SU-DHL-6 (cell line): ENCODE measurements at regions not wholly inside any gene's neighbourhood (a gene's known extent, or its start where the extent isn't known, plus 50 kb on each side); places are given as distances from the start of the nearest gene placed in this dataset.
"Not testable (repeated sequence)": the region's sequence is repeated elsewhere in the genome, so short reads cannot be mapped to it uniquely, and the experiment has no call there.

Experiments used
- H2AFZ ChIP-seq: fragments of 200-600 bp; sonication (generic); 2 replicates; pipeline ENCODE4 v1.6.1; 2014; ENCODE audit warnings: low read depth, mild to moderate bottlenecking, moderate library complexity, mixed read lengths, antibody characterized with exemption, low read length; ENCODE audit not compliant: severe bottlenecking
- H3F3A ChIP-seq: fragments of 200-600 bp; shearing (Covaris generic); 2 replicates; pipeline ENCODE4 v1.6.0; 2016; ENCODE audit warnings: antibody characterized with exemption, mild to moderate bottlenecking; ENCODE audit not compliant: insufficient read depth
- H3K27ac ChIP-seq: fragments of 200-600 bp; sonication (generic); 2 replicates; pipeline ENCODE4 v1.5.1; 2016; ENCODE audit warnings: low read depth, mild to moderate bottlenecking, low read length, moderate library complexity, mixed read lengths
- H3K27me3 ChIP-seq: fragments of 200-600 bp; sonication (generic), shearing (Covaris generic); 2 replicates; pipeline ENCODE4 v1.6.0; 2014; ENCODE audit warnings: mild to moderate bottlenecking, low read length
- H3K36me3 ChIP-seq: fragments of 200-600 bp; sonication (generic); 2 replicates; pipeline ENCODE4 v1.6.1; 2014; ENCODE audit warnings: mild to moderate bottlenecking, low read length, mixed read lengths
- H3K4me2 ChIP-seq: fragments of 300-600, 200-600 bp; shearing (Covaris generic), sonication (generic); 2 replicates; pipeline ENCODE4 v1.6.0; 2014; ENCODE audit warnings: low read length, low read depth, mild to moderate bottlenecking; ENCODE audit not compliant: poor library complexity, severe bottlenecking
- H3K4me3 ChIP-seq: fragments of 200-600 bp; sonication (generic); 2 replicates; pipeline ENCODE4 v1.5.1; 2014; ENCODE audit warnings: antibody characterized with exemption, low read length, mild to moderate bottlenecking, mixed read lengths; ENCODE audit not compliant: insufficient read depth, poor library complexity, severe bottlenecking
- H3K79me2 ChIP-seq: fragments of 200-600 bp; sonication (generic); 2 replicates; pipeline ENCODE4 v1.6.1; 2014; ENCODE audit warnings: mild to moderate bottlenecking, low read length, moderate library complexity; ENCODE audit not compliant: insufficient read depth
- H3K9ac ChIP-seq: fragments of 200-600 bp; sonication (generic); 2 replicates; pipeline ENCODE4 v1.7.0; 2014; ENCODE audit warnings: mild to moderate bottlenecking, low read length
- H3K9me2 ChIP-seq: fragments of 200-600 bp; sonication (generic); replicated peaks from 2 replicates; pipeline ENCODE4 v1.6.1; 2014; ENCODE audit warnings: low read length; ENCODE audit not compliant: insufficient read depth
- H3K9me3 ChIP-seq: fragments of 200-600 bp; sonication (generic); 2 replicates; pipeline ENCODE4 v1.6.1; 2014; ENCODE audit warnings: low read length, mixed read lengths; ENCODE audit not compliant: insufficient read depth
- H4K20me1 ChIP-seq: fragments of 200-600 bp; sonication (generic); 2 replicates; pipeline ENCODE4 v1.6.1; 2014; ENCODE audit warnings: low read depth, mild to moderate bottlenecking, antibody characterized with exemption, low read length, moderate library complexity, mixed read lengths
- EZH2phosphoT487 ChIP-seq: fragments of 200-600 bp; sonication (generic), shearing (Covaris generic); conservative IDR thresholded peaks from 2 replicates; pipeline ENCODE4 v1.6.1; 2018; ENCODE audit warnings: mild to moderate bottlenecking, antibody characterized with exemption, low read length, moderate library complexity, mixed read lengths
- TF ChIP-seq, protein P1 (sequence below): fragments of 200-600 bp; sonication (generic); IDR thresholded peaks from one replicate; pipeline ENCODE4 v1.5.1; 2017; ENCODE audit warnings: antibody characterized with exemption, mild to moderate bottlenecking, low read length, moderate library complexity; ENCODE audit not compliant: insufficient read depth, poor library complexity, severe bottlenecking

DNA sequence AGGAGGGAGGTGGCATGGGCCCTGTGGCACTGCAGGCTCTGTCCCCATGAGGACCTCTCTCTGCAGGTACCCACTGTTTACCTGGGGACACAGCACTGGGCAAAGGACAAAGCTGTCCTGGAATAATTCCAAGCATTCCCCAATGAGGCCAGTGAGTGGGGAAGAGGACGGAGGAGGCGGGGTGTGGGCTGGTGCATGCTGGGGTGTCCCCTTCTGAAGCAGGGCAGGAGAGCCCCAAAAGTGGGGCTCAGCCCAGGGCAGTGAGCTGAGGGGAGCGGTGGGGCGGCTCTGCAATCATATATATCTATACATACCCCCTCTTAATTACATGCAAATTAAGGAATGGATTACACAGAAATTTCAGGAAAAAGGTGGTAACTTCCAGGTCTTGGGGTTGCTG is 315.8 kb downstream of the ADGRD1 start:
- no peaks in the 10 kb centered on the region for H3K36me3 ChIP-seq
- H4K20me1 ChIP-seq: no peaks in the 10 kb centered on the region
- no peaks in the 10 kb centered on the region for H3K9me3 ChIP-seq
- H3K27me3 ChIP-seq: no peaks in the 10 kb centered on the region
- no peak overlapping the region for H3K4me2 ChIP-seq
- H3K79me2 ChIP-seq: no peaks in the 10 kb centered on the region
- H3K27ac ChIP-seq: no peak overlapping the region
- H3K9me2 ChIP-seq: no peaks in the 10 kb centered on the region
- H3F3A ChIP-seq: no peaks in the 10 kb centered on the region
- TF ChIP-seq, protein P1, sequence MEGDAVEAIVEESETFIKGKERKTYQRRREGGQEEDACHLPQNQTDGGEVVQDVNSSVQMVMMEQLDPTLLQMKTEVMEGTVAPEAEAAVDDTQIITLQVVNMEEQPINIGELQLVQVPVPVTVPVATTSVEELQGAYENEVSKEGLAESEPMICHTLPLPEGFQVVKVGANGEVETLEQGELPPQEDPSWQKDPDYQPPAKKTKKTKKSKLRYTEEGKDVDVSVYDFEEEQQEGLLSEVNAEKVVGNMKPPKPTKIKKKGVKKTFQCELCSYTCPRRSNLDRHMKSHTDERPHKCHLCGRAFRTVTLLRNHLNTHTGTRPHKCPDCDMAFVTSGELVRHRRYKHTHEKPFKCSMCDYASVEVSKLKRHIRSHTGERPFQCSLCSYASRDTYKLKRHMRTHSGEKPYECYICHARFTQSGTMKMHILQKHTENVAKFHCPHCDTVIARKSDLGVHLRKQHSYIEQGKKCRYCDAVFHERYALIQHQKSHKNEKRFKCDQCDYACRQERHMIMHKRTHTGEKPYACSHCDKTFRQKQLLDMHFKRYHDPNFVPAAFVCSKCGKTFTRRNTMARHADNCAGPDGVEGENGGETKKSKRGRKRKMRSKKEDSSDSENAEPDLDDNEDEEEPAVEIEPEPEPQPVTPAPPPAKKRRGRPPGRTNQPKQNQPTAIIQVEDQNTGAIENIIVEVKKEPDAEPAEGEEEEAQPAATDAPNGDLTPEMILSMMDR: no peak
- no peak for TF ChIP-seq EZH2phosphoT487
- no peak overlapping the region for H3K4me3 ChIP-seq
- H3K9ac ChIP-seq: no peak overlapping the region
- no peak overlapping the region for H2AFZ ChIP-seq

DNA sequence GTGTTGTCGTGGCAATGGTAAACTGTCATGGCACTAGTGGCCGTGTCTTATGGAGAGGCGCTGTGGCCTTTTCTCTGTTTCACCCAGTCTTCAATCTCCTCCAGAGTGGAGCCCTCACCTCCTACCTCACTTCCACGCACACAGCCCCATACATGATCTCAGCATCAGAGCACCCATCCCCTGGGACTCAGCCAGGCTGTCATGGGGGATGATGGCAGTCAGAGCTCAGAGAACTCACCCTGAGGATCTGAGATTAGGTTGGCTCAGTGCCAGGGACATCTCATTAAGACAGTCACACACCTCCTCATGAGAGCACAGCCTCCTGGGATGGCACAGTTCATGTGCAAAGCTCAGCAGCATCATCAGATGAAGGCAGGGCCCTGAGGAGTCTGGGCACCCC is 316.3 kb downstream of the ADGRD1 start:
- H3K9me2 ChIP-seq, H3K4me2 ChIP-seq, H3K4me3 ChIP-seq, H3K27me3 ChIP-seq, H3K9ac ChIP-seq, H4K20me1 ChIP-seq, H3K27ac ChIP-seq, H3K36me3 ChIP-seq, H2AFZ ChIP-seq, H3K9me3 ChIP-seq, H3K79me2 ChIP-seq, H3F3A ChIP-seq: not testable (repeated sequence)

DNA sequence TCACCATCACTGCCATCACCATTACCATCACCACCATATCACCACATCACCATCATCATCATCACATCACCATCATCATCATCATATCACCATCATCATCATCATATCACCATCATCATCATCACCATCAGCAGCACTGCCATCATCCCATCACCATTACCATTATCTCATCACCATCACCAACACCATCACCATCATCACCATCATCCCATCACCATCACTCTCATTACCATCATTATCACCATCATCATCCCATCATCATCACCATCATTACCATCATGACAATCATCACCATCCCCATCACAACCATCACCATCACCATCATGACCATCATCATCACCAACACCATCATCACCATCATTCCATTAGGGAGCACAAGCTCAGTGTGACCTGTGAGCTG is 318.0 kb downstream of the ADGRD1 start:
- H3K79me2 ChIP-seq: no peaks in the 10 kb centered on the region
- no peak overlapping the region for H2AFZ ChIP-seq
- H4K20me1 ChIP-seq: no peaks in the 10 kb centered on the region
- no peaks in the 10 kb centered on the region for H3K36me3 ChIP-seq
- no peak overlapping the region for H3K4me3 ChIP-seq
- H3K27me3 ChIP-seq: no peaks in the 10 kb centered on the region
- H3K4me2 ChIP-seq: no peak overlapping the region
- TF ChIP-seq, protein P1: no peak
- TF ChIP-seq EZH2phosphoT487: no peak
- H3K27ac ChIP-seq: no peak overlapping the region
- H3K9me3 ChIP-seq: no peaks in the 10 kb centered on the region
- H3K9ac ChIP-seq: no peak overlapping the region
- H3K9me2 ChIP-seq: no peaks in the 10 kb centered on the region
- no peaks in the 10 kb centered on the region for H3F3A ChIP-seq

DNA sequence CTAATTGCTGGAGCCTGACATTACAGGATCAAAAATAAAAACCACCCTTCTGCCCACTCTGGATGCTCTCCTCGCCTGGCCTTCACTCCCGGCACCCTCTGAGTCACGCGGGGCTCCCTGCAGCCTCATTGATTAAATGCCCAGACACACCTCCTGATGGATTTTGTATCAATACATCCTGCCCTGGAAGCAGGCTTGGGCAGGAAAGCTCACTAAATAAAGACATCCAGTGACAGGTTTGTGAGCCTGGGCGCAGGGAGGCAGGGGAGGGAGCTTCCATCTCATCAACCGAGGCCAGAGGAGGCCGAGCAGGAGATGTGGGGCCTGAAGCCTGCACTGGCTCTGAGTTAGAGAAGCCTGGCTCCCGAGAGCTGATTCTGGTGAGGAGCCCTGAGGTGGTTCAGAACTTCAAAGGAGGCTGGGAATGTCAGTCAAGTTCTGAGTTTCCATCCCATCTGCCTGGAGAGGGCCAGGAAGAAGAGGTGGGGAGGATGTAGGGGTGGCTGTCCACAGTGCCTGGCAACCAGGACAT is 318.6 kb downstream of the ADGRD1 start:
- H3K79me2 ChIP-seq, H3K27ac ChIP-seq, H3K27me3 ChIP-seq, H3K9me2 ChIP-seq, H3F3A ChIP-seq, H4K20me1 ChIP-seq, H3K4me2 ChIP-seq, H3K9me3 ChIP-seq, H3K36me3 ChIP-seq, H3K4me3 ChIP-seq, H3K9ac ChIP-seq, H2AFZ ChIP-seq: not testable (repeated sequence)
